Peyer's patch (tissue), 4 donors: ENCODE measurements at regions not wholly inside any gene's neighbourhood (a gene's known extent, or its start where the extent isn't known, plus 50 kb on each side); places are given as distances from the start of the nearest gene placed in this dataset.

Experiments used
- CTCF ChIP-seq, 6 experiments: fragments of 450-650 bp in 4 of 6; fragments of 200-600 bp in 2 of 6; sonication (generic) in 1 of 6; IDR thresholded peaks; one replicate each; pipeline ENCODE4 v1.5.1; 2017 to 2019; ENCODE audit warnings: antibody characterized with exemption in 6 of 6, mild to moderate bottlenecking in 3 of 6, moderate library complexity in 1 of 6
- POLR2A ChIP-seq, 2 donors: fragments of 450-650 bp; IDR thresholded peaks; one replicate each; pipeline ENCODE4 v1.5.1; 2017; ENCODE audit warnings: antibody characterized with exemption in 2 of 2, mild to moderate bottlenecking in 2 of 2, moderate library complexity in 2 of 2

- TF ChIP-seq CTCF (IDR thresholded peaks at IDR 0.05) (no peak), POLR2A (IDR thresholded peaks at IDR 0.05) (no peak)
Measured at GRCh38 chr7:124168616-124169015, 135.7 kb upstream of the TMEM229A start.
